ENCODE measurements at regions not wholly inside any gene's neighbourhood (a gene's known extent, or its start where the extent isn't known, plus 50 kb on each side); places are given as distances from the start of the nearest gene placed in this dataset.
"Not testable (repeated sequence)": the region's sequence is repeated elsewhere in the genome, so short reads cannot be mapped to it uniquely, and the experiment has no call there.

DNA sequence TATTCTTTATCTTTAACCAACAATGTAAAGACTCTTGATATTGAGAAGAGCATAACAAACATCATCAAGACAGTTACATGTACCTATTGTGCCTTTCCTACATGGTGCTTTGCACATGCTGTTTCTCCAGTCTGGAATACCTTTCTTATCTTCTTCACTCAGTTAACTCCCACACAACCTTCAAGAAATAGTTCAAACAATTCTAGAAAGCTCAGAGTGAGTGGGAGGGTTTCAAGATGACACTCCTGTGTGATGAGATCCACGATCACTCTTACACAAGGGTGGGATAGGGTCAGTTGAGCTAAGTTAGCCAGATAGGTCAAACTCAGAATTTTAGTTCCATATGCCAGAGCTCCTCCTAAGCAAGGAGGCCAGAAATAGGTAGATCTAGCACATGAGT is 915.5 kb downstream of the NR2F1-AS1 start:
- DNase-seq = no peak

DNA sequence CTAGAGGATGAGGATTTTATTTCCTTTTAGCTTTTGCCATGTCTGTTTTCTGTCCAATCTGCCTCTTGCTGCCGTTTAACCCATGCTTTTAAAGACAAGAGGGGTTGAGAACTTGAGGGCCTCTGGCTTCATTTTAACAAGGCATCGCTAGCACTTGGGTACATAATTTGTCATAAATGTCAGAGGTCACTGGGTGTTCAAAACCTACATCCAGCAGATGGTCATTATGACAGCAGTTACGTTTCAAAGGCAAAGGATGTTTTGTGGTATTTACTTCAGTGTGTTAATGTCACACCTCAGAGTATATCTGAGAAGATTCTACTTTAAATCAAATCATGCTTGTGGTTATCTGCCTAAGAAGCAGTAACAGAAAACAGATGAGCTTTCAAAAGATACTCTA is 918.3 kb downstream of the NR2F1-AS1 start:
- DNase-seq = peak; percentile 18

DNA sequence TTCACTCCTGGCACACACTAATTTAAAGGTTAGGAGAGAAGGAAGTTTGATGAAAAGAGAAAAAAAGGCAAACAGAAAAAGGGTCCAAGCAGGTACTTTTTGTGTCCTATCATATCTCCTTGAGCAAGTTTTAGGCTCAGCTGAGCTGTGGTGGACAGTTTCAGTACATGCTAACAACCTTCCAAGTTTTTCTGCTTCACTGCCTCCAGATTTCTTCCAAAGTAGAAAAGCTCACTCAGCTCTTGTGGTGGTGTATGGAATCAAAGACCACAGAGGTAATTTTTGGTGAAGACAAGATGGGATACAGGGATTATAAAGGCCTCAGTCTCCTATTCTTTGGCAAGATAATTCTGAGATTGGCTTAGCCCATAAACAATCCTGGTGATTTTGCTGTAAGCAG is 921.8 kb downstream of the NR2F1-AS1 start:
- no peak for DNase-seq

DNA sequence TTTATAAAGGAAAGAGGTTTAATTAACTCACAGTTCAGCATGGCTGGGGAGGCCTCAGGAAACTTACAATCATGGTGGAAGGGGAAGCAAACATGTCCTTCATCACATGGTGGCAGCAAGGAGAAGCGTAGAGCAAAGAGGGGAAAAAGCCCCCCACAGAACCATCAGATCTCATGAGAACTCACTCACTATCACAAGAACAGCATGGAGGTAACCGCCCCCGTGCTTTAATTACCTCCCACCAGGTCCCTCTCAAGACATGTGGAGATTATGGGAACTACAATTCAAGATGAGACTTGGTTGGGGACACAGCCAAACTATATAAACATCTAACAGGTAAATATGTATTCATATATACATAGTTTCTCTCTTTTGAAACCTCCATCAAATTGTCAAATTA is 926.4 kb downstream of the NR2F1-AS1 start:
- DNase-seq = not testable (repeated sequence)

DNA sequence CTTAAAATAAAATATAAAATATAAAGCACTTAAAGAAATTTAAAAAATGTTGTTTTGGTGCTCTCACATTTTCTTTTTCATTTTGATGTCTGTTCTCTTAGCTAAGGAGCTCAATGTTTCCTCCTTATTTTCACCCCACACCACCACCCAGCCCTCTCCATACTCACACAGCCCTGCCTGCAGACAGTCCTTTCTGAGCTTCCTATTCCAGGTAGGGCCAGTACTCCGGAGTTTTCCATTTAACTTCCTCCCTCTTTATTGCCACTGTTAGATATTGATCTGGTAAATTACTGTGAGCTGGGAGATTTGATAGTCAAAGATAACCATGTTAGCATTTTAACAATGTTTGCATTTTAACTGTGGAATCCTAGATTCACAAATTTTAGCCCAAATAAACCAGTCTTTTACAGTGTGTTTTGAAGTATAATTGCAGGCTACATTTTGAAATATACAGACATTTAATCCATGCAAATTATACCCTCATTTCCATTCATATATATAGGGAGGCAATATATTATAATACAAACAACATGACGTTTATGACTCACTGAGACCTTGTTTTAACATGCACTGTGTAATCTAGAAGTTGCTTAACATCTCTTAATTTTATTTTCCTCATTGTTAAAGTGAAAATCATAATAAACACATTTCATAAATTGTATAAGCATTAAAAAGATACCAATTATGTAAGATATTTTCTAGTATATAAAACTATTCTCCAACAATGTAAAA is 927.1 kb downstream of the NR2F1-AS1 start:
- no peak for DNase-seq

DNA sequence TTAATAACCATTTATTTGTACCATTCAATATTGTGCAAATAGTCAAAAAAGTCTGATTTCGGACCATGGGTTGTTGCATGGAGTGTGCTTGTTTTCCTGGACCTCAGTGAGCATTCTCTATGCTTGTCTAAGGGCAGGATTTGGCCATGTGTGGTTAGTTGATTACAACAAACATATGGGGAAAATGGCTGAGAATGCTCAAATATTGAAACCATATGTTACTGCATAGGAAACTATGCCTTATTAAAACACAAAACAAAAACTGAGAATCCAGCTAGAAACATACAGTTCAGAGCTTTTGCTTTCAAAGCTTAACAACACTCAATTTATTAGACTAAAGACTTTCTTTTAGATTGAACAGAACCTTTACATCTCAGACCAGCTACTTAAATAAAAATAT is 928.3 kb downstream of the NR2F1-AS1 start:
- DNase-seq = no peak

DNA sequence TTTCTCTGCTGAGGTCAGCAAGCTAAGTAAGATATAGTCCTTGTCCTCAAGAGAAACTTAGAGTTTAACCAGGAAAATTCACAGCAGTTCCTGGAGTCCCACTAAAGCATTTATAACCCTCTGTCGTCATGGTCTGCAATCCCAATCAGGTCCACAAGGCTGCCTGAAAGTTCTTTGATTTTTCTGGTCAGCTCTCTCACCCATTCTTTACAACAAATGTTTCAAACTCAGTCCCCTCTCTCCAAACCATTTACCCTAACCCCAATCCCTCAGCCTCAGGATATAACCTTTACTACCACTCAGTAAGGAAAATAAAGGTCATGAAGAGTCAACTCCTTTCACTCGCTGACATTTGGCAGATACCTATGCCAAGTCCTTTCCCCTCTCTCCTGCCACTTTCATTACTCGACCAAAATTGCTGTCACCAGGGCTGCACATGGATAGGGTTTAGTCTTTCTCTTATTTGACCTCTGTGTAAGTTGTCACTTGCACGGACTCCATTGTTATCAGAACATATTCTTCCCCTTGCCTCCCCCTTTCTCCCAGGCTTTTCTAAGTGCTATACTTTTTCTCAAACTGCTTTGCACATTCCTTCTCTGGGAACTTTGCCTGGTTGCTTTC is 936.6 kb downstream of the NR2F1-AS1 start:
- peak; percentile 23 for DNase-seq

DNA sequence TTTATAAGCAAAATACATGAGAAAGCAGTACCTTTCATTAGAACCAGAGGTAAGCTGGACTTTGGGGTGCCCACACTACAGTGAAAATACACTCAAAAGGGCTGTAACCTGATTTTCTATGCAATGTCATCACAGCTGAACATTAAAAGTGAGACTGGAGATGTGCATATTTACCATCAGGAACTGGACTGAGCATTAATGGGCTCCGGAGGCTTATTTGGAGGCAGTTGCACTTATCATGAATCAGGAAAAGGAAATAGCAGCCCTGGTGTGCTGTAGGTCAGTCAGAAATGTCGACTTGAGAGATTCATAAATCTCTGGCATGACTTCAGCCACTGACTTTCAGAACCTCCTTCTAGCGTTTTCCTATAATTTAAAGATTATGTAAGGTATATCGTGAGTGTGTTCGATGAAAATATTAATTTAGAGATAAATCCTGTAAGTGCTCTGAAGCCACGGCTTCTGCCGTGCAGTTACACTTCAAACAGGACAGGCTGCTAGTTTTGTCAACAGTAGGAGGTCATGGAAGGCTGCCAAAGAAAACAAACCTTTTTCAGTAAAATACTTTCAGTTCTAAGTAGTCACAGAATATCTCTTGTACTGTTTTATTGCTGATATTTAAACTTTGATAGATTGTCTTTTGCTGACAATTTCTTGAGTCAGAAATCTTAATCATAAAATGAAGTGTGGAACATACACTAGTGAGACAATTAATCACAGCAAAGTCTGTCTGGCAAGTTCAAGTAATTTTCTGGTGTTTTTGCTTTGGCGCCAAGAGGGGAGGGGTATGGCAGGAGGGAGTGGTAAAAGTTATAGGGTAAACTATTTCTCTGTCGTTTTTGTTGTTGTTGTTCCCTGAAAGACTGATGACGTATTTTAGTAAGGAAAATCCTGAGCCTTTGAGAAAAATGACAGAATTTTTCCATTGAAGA is 939.7 kb downstream of the NR2F1-AS1 start:
- DNase-seq = peak; percentile 88

DNA sequence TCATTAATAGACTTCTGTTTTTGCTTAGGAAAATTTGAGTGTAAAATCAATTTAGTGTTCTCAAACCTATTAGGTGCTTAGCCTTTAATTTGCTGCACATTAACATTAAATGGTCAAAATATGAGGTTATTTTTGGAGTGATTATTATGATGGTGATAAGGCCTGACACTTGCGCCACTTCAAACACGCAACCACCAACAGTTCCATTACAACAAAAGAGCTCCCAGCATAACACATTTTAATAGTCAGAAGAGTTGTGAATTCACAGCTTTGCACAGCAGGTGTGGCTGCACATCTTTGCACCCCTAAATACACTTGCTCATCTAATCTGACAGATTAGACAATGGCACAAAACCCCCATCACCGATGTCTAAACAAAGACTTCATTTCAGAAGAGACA is 940.7 kb downstream of the NR2F1-AS1 start:
- DNase-seq = no peak

DNA sequence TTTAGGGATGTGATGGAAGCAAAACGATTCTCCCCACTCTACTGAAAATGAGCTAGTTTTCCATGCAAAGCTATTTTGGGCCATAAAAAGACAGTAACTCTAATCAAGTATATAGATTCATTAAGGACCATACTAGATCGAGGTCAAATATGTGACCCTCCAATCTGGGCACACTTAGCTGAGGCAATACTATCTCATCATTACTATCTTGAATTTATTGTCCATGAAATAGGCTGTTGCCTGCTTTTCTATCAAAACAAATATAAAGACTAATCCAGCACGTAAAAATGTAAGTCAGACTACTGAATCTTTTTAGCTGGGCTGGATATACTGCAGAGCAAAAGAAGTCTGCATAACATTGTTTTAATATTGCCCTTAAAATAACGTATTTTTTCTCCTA is 943.1 kb downstream of the NR2F1-AS1 start:
- DNase-seq = no peak

DNA sequence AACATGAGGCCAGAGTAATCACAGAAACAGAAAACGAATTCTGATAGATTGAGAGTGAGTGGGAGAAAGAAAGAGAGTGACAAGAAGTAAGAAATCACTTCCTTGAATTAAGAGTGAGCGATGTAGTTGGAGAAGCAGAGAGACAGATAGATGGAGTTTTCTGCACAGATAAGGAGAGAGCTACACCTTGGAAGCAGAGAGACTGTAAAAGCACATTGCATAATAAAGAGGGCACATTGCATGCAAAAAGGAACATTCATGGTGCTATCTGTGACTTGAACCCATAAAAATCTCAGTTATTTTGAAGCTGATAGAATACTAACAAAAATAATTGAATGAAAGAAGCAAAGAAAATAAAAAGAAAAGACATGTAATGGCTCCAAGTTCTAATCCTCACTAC is 943.8 kb downstream of the NR2F1-AS1 start:
- no peak for DNase-seq

DNA sequence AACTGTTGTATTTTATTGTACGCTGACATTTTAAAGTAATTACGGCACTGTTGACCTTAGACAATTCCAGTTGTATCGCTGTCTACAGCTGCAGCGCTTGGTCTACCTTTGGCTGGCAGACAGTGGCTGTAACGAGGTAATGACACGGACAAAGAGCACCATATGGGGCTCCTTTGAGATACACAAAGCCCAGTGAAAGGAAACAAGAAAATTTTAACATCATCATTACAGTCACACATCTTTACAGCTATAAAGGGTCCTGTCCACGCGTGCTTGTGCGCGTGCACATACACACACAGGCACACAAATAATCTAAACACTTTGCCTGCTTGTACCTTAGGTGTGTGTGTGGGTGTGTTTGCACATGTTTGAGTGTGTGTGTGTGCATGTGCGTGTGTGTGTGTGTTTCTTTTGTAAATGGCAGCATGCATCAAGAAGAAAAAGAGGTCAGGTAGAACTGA is 946.0 kb downstream of the NR2F1-AS1 start:
- DNase-seq = no peak

DNA sequence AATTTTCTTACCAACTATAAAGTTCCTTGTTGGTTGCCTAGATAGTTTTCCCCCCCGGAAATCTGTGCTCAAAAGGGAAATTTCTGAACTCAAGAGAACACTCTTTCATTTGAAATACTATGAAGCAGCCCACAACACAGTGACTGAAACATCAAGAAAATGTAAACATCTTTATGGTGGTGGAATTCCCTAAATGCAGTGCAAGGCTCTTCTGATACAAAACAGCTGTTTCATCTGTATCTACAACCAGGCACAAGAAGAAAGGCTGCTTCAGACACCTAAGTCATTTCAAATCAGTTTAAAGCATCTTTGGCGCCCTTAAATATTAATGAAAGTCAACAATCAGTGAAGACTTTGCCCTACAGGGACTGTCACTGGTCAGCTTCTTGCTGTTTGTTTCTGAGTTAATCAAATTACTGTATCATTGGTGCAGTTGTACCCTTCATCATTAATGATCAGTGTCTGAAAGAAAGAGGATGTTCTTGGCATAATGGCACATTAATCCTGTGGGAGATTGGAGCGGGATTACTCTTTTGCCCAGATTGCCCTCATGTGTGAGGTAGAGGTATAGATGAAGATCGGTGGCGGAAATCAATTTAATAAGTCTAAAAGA is 947.0 kb downstream of the NR2F1-AS1 start:
- DNase-seq = no peak

DNA sequence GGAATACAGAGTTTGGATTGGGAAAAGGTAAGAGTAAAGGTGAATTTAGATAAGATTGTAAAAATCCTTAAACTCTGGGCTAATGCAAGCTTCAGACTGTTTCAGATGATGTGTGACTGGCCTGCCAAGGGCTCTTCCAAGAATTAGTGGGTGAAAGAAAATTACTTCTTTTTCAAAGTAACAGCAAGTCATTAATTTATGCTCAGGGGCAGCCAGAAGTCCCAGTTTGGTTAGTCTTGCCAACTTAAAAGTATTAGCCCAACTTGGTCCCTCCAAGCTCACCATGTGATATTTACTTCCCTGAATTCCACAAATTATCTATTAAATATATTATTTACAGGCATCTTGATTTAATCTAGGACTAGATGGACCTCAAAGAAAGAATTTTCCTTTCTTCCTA is 947.8 kb downstream of the NR2F1-AS1 start:
- DNase-seq = no peak

DNA sequence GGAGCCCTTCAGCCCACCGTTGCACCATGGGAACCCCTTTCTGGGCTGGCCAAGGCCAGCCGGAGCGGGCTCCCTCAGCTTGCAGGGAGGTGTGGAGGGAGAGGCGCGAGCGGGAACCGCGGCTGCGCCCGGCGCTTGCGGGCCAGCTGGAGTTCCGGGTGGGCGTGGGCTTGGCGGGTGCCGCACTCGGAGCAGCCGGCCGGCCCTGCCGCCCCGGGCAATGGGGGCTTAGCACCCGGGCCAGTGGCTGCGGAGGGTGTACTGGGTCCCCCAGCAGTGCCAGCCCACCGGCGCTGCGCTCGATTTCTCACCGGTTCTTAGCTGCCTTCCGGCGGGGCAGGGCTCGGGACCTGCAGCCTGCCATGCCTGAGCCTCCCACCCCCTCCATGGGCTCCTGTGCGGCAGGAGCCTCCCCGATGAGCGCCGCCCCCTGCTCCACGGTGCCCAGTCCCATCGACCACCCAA is 949.8 kb downstream of the NR2F1-AS1 start:
- DNase-seq = not testable (repeated sequence)

DNA sequence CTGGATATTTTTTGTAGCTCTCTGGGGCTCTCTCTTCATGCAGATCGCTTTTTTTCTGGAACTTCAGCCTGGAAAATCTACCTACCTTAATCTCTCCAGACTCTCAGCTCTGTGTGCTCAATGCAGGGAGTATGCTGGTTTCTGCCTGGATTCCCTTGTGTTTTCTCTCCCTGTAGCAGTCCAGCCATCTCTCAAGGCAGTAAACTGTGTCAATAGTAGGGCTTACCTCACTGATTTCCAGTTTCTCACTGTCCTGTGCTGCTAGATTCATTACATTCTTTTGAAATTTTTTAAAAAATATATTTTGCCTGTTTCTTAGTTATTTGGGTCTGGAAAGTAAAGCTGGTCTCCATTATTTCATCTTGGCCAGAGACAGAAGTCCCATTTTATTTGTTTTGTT is 951.4 kb downstream of the NR2F1-AS1 start:
- no peak for DNase-seq

DNA sequence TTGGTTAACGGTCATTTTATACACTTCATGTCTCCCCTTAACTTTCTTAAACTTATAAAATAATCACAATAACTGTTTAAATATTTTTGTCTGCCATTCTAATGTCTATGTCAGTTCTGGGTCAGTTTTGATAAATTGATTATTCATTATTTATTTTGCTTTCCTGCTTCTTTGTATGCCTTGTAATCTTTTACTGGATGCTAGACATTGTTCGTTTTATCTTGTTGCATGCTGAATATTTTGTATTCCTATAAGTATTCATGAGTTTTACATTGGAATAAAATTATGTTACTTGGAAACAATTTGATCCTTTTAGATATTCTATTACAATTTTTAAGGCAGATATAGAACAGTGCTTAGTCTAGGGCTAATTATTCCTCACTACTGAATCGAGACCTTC is 952.0 kb downstream of the NR2F1-AS1 start:
- no peak for DNase-seq

DNA sequence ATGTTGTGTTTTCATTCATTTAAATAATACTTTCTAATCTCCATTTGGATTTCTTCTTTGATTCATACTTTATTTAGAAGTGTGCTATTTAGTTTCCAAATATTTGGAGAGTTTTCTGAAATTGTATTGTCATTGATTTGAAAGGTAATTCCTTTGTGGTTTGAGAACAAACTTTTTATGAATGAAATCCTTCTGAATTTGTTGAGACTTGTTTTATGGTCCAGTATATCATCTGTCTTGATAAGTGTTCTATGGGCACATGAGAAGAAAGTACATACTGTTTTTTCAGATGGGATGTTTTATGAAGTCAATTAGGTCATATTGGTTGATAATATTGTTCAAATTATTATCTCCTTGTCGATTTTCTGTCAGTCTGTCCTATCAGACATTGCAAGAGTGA is 953.8 kb downstream of the NR2F1-AS1 start:
- DNase-seq = no peak

DNA sequence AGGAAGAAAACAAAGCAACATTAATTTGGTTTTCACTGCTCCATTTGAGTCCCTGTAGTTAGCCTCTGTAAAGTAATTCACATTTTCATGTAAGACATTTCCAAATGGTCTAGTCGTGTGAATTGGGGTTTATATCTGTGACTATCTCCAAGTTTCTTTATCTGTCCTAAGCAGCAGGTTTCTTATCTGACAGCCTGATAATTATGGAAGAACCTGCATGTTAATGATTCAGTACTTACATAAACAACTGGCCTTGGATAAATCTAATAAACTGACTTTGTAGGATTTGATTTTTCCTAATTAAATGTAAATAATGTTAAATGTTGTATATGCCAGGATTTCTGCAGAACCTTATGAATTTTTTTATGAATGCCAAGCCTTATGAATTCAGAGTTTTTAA is 964.9 kb downstream of the NR2F1-AS1 start:
- DNase-seq = no peak

DNA sequence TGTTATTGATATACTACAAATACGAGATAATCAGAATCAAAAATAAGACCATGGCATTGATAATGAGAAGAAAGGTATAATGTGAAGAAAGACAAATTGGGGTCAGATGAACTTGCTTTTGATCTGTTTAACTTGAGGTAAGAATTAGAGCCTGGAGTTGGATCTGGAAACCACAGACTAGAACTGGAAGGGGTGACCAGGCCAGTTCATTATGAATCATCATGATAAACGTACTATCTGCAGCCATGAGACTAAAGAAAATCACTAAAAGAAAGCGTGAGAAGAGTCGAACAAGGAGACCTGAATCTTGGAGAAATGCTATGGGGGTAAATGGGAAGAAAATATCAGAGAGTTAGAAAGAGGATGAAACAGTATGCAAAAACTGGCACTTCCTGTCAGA is 967.5 kb downstream of the NR2F1-AS1 start:
- DNase-seq = no peak

DNA sequence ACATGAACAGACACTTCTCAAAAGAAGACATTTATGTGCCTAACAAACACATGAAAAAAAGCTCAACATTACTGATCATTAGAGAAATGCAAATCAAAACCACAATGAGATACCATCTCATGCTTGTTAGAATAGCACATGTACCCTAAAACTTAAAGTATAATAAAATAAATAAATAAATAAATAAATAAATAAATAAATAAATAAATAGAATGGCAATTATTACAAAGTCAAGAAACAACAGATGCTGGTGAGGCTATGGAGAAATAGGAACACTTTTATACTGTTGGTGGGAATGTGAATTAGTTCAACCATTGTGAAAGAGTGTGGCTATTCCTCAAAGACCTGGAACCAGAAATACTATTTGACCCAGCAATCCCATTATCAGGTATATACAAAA is 970.6 kb downstream of the NR2F1-AS1 start:
- not testable (repeated sequence) for DNase-seq

DNA sequence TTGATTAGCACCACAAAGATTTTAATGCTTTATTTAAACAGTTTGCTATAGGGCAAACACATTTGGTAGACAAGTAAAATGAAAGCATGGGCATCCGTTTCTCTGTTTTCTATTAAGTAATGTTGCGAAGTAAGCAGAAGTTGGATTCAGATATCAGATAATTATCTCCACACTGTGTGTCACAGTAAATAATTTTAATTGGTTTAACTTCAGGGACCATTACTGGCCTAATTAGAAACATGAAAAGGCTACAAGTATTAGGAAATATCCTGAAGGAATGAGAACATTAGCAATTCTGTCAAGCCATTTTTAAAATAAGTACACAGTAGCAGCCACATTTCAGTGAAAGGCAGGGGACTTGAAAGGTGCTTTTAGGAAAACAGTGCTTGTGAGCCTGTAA is 975.4 kb downstream of the NR2F1-AS1 start:
- no peak for DNase-seq

DNA sequence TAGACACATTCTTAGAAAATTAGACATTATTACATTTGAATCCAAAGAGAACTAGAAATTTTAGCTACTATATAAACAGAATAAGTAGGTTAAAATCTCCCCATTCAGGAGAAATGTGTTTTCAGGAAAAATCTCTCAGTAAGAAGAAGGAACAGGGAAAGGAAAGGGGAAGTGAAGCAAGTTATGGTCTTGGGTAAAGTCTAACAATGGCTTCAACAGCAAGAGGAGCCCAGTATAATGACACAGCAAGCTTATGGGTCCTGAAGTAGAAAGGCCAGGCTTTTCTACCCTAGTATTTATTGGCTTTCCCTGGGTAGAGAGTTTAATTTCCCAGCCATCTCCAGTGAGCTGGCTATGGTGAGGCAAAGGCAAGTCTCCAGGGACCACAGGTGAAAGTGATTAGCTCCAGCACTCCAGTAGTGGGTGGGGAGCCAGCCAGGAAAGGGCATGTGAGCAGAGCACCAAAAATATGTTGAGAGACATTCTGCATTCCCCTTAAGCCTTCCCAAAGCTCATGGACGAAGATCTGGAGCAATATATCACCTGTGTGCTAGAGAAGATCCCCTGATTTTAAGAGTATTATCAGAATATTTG is 981.7 kb downstream of the NR2F1-AS1 start:
- no peak for DNase-seq
